Mucosa of descending colon (tissue), 3 donors: ENCODE measurements at regions not wholly inside any gene's neighbourhood (a gene's known extent, or its start where the extent isn't known, plus 50 kb on each side); places are given as distances from the start of the nearest gene placed in this dataset.
A peak's percentile ranks its signal among the peaks of the same experiment; 100 is the strongest.

Experiments
- ATAC-seq: fragments of 200-7000 bp; cut with Tn5 transposase; one replicate; pipeline ENCODE4 v1.9.1; 2020; ENCODE audit warnings: mild to moderate bottlenecking, moderate library complexity
- DNase-seq, 3 donors: peaks; one replicate each; pipeline ENCODE4 v3.0.0-alpha.2; 2020
- H3K36me3 ChIP-seq: fragments of 200-600 bp; one replicate; pipeline ENCODE4 v1.8.0; 2021; ENCODE audit warnings: low read depth, mild to moderate bottlenecking
- H3K4me1 ChIP-seq: fragments of 200-600 bp; one replicate; pipeline ENCODE4 v1.8.0; 2021; ENCODE audit warnings: low read depth, mild to moderate bottlenecking
- H3K4me3 ChIP-seq: fragments of 200-600 bp; one replicate; pipeline ENCODE4 v1.8.0; 2021; ENCODE audit warnings: mild to moderate bottlenecking
- H3K9me3 ChIP-seq: fragments of 200-600 bp; one replicate; pipeline ENCODE4 v1.8.0; 2021; ENCODE audit warnings: mild to moderate bottlenecking
- CTCF ChIP-seq: fragments of 200-600 bp; IDR thresholded peaks from one replicate; pipeline ENCODE4 v1.8.0; 2022; ENCODE audit warnings: antibody characterized with exemption, mild to moderate bottlenecking
- intact Hi-C, 2 donors: fragments of 100-400 bp; cut with DNase I in 1 of 2; cut with micrococcal nuclease in 1 of 2; formaldehyde crosslinking; loops; one replicate each; pipeline versions ENCODE4 v1.11.0 to v1.11.1; 2022; cut with DNase I, micrococcal nuclease
- donor health status: DM: no; HTN: no; CAD: no; lungs with moderate emphysema.
- donor health status: DM: no; HTN: no; CAD: no.
- donor health status: DM: no; HTN: yes; CAD: no.

- ATAC-seq (peak; percentile 71), DNase-seq (peak in 1 of 3 donors; percentile 6)
- Histone ChIP-seq H3K4me3 (no peak overlapping the region), H3K9me3 (no peaks in the 10 kb centered on the region), H3K36me3 (no peaks in the 10 kb centered on the region), H3K4me1 (no peaks in the 10 kb centered on the region)
- intact Hi-C loops, result no loop called here
- TF ChIP-seq CTCF, result no peak
These were observed 116.2 kb upstream of the DCLK2 start for GRCh38 chr4:149961876-149962597.

GRCh38 chr4:149964001-149964796 lies 114.0 kb upstream of the DCLK2 start:
- no peaks in the 10 kb centered on the region for H3K36me3 ChIP-seq
- no peak overlapping the region for H3K4me3 ChIP-seq
- H3K9me3 ChIP-seq, result no peaks in the 10 kb centered on the region
- TF ChIP-seq CTCF, result no peak
- no peak for DNase-seq
- intact Hi-C loops, result no loop called here
- H3K4me1 ChIP-seq, result no peaks in the 10 kb centered on the region
- ATAC-seq, result peak; percentile 70

GRCh38 chr4:149965206-149965605 lies 113.0 kb upstream of the DCLK2 start:
- no peaks in the 10 kb centered on the region for H3K36me3 ChIP-seq
- H3K4me1 ChIP-seq, result no peaks in the 10 kb centered on the region
- no peak overlapping the region for H3K4me3 ChIP-seq
- no peak for DNase-seq
- no peaks in the 10 kb centered on the region for H3K9me3 ChIP-seq
- intact Hi-C loops, result no loop called here
- peak; percentile 7 for ATAC-seq
- TF ChIP-seq CTCF, result no peak

- no peaks in the 10 kb centered on the region for H3K36me3 ChIP-seq
- no peaks in the 10 kb centered on the region for H3K9me3 ChIP-seq
- DNase-seq (no peak), ATAC-seq (no peak)
- no peaks in the 10 kb centered on the region for H3K4me1 ChIP-seq
- H3K4me3 ChIP-seq, result no peak overlapping the region
- no peak for TF ChIP-seq CTCF
- intact Hi-C loops, result no loop called here
These were observed 105.8 kb upstream of the DCLK2 start for GRCh38 chr4:149972407-149972806.

GRCh38 chr4:149973181-149973580 lies 105.1 kb upstream of the DCLK2 start:
- Histone ChIP-seq H3K36me3 (no peaks in the 10 kb centered on the region), H3K4me1 (no peaks in the 10 kb centered on the region), H3K9me3 (no peaks in the 10 kb centered on the region), H3K4me3 (no peak overlapping the region)
- intact Hi-C loops, result no loop called here
- TF ChIP-seq CTCF, result no peak
- DNase-seq (no peak), ATAC-seq (no peak)
